ENCODE measurements at regions not wholly inside any gene's neighbourhood (a gene's known extent, or its start where the extent isn't known, plus 50 kb on each side); places are given as distances from the start of the nearest gene placed in this dataset.

DNA sequence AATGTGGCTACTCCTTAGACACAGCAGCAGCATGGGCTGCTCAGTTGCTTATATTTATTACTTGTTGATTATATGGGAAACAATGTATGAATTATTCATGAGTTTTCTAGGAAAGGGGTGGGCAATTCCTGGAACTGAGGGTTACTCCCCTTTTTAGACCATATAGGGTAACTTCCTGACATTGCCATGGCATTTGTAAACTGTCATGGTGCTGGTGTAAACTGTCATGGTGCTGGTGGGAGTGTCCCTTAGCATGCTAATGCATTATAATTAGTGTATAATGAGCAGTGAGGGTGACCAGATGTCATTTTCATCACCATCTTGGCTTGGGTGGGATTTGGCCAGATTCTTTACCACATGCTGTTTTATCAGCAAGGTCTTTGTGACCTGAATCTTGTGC, 734.6 kb upstream of the PTPRD start:
- TF ChIP-seq, protein P1, sequence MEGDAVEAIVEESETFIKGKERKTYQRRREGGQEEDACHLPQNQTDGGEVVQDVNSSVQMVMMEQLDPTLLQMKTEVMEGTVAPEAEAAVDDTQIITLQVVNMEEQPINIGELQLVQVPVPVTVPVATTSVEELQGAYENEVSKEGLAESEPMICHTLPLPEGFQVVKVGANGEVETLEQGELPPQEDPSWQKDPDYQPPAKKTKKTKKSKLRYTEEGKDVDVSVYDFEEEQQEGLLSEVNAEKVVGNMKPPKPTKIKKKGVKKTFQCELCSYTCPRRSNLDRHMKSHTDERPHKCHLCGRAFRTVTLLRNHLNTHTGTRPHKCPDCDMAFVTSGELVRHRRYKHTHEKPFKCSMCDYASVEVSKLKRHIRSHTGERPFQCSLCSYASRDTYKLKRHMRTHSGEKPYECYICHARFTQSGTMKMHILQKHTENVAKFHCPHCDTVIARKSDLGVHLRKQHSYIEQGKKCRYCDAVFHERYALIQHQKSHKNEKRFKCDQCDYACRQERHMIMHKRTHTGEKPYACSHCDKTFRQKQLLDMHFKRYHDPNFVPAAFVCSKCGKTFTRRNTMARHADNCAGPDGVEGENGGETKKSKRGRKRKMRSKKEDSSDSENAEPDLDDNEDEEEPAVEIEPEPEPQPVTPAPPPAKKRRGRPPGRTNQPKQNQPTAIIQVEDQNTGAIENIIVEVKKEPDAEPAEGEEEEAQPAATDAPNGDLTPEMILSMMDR (IDR thresholded peaks at IDR 0.05) = no peak
- no peak for TF ChIP-seq EZH2 (IDR thresholded peaks at IDR 0.05; ENCODE audit: borderline replicate concordance, insufficient read depth, low read depth, low read length, poor library complexity, severe bottlenecking)

All from B cell (primary cell).